Osteoblast (primary cell): ENCODE measurements at regions not wholly inside any gene's neighbourhood (a gene's known extent, or its start where the extent isn't known, plus 50 kb on each side); places are given as distances from the start of the nearest gene placed in this dataset.

Experiments used
- DNase-seq: peaks from one replicate; pipeline ENCODE4 v3.0.0; 2011; ENCODE audit warnings: low spot score, mixed read lengths; ENCODE audit not compliant: insufficient read length; ENCODE audit errors: missing footprints
- H2AFZ ChIP-seq: 2 replicates; pipeline ENCODE4 v1.6.0; 2011; ENCODE audit warnings: mild to moderate bottlenecking, low read length
- H3K27ac ChIP-seq: 2 replicates; pipeline ENCODE4 v1.5.1; 2011; ENCODE audit warnings: mild to moderate bottlenecking, low read depth, low read length, moderate library complexity
- H3K27me3 ChIP-seq: 2 replicates; pipeline ENCODE4 v1.6.0; 2012; ENCODE audit warnings: mild to moderate bottlenecking, control low read depth, inconsistent platforms, low read length, moderate library complexity; ENCODE audit not compliant: insufficient read depth
- H3K36me3 ChIP-seq: 2 replicates; pipeline ENCODE4 v1.5.1; 2011; ENCODE audit warnings: mild to moderate bottlenecking, low read length, control low read depth, moderate library complexity; ENCODE audit not compliant: insufficient read depth
- H3K4me1 ChIP-seq: 2 replicates; pipeline ENCODE4 v1.5.1; 2011; ENCODE audit warnings: mild to moderate bottlenecking, low read length, control low read depth, moderate library complexity; ENCODE audit not compliant: insufficient read depth
- H3K4me2 ChIP-seq: 2 replicates; pipeline ENCODE4 v1.6.0; 2011; ENCODE audit warnings: mild to moderate bottlenecking, low read length; ENCODE audit not compliant: insufficient read depth
- H3K4me3 ChIP-seq: fragments of 200-600 bp; sonication (generic); 3 replicates; pipeline ENCODE4 v1.5.1; 2012; ENCODE audit warnings: mild to moderate bottlenecking, low read length, inconsistent platforms; ENCODE audit not compliant: insufficient read depth
- H3K79me2 ChIP-seq: 2 replicates; pipeline ENCODE4 v1.6.0; 2012; ENCODE audit warnings: mild to moderate bottlenecking, low read length, control low read depth, inconsistent platforms; ENCODE audit not compliant: insufficient read depth
- H3K9me3 ChIP-seq: 2 replicates; pipeline ENCODE4 v1.5.1; 2011; ENCODE audit warnings: low read depth, low read length, control low read depth
- H4K20me1 ChIP-seq: 2 replicates; pipeline ENCODE4 v1.6.0; 2012; ENCODE audit warnings: mild to moderate bottlenecking, low read length, control low read depth; ENCODE audit not compliant: insufficient read depth
- TF ChIP-seq, protein P1 (sequence below): IDR thresholded peaks from 2 replicates; pipeline ENCODE4 v1.5.1; 2011; ENCODE audit warnings: mild to moderate bottlenecking, low read depth, low read length, moderate library complexity; ENCODE audit errors: extremely low read depth

DNA sequence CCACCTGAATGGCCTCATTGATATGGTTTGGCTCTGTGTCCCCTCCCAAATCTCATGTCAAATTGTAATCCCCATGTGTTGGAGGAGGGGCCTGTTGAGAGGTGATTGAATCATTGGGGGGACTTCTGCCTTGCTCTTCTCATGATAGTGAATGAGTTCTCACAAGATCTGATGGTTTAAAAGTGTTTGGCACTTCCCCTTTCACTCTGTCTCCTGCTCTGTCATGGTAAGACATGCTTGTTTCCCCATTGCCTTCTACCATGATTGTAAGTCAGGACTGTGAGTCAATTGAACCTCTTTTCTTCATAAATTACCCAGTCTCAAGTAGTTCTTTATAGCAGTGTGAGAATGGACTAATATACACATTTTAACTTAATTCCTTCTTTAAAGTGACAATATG lies 146.8 kb upstream of the KCNJ3 start:
- Histone ChIP-seq H3K36me3 (no peaks in the 10 kb centered on the region), H3K79me2 (no peaks in the 10 kb centered on the region), H3K9me3 (no peaks in the 10 kb centered on the region), H3K4me3 (no peak overlapping the region), H3K27me3 (no peaks in the 10 kb centered on the region), H4K20me1 (no peaks in the 10 kb centered on the region), H3K27ac (no peak overlapping the region), H3K4me1 (no peaks in the 10 kb centered on the region), H3K4me2 (no peak overlapping the region), H2AFZ (no peak overlapping the region)
- TF ChIP-seq, protein P1, sequence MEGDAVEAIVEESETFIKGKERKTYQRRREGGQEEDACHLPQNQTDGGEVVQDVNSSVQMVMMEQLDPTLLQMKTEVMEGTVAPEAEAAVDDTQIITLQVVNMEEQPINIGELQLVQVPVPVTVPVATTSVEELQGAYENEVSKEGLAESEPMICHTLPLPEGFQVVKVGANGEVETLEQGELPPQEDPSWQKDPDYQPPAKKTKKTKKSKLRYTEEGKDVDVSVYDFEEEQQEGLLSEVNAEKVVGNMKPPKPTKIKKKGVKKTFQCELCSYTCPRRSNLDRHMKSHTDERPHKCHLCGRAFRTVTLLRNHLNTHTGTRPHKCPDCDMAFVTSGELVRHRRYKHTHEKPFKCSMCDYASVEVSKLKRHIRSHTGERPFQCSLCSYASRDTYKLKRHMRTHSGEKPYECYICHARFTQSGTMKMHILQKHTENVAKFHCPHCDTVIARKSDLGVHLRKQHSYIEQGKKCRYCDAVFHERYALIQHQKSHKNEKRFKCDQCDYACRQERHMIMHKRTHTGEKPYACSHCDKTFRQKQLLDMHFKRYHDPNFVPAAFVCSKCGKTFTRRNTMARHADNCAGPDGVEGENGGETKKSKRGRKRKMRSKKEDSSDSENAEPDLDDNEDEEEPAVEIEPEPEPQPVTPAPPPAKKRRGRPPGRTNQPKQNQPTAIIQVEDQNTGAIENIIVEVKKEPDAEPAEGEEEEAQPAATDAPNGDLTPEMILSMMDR, result no peak
- no peak for DNase-seq

- Histone ChIP-seq H4K20me1 (no peaks in the 10 kb centered on the region), H3K27me3 (no peaks in the 10 kb centered on the region), H3K4me2 (no peak overlapping the region), H3K4me3 (no peak overlapping the region), H3K9me3 (no peaks in the 10 kb centered on the region), H3K79me2 (no peaks in the 10 kb centered on the region), H3K27ac (no peak overlapping the region), H3K4me1 (no peaks in the 10 kb centered on the region), H2AFZ (no peak overlapping the region), H3K36me3 (no peaks in the 10 kb centered on the region)
- TF ChIP-seq, protein P1, result no peak
- no peak for DNase-seq
These were observed 144.4 kb upstream of the KCNJ3 start for GRCh38 chr2:154554046-154554445.

GRCh38 chr2:154555710-154556109 lies 142.8 kb upstream of the KCNJ3 start:
- Histone ChIP-seq H3K27ac (no peak overlapping the region), H3K36me3 (no peaks in the 10 kb centered on the region), H4K20me1 (no peaks in the 10 kb centered on the region), H3K27me3 (no peaks in the 10 kb centered on the region), H2AFZ (no peak overlapping the region), H3K4me1 (no peaks in the 10 kb centered on the region), H3K4me3 (no peak overlapping the region), H3K9me3 (peaks cover 3% of the 10 kb centered on the region), H3K4me2 (no peak overlapping the region), H3K79me2 (no peaks in the 10 kb centered on the region)
- TF ChIP-seq, protein P1, result no peak
- DNase-seq, result no peak

GRCh38 chr2:154556146-154556545 lies 142.3 kb upstream of the KCNJ3 start:
- Histone ChIP-seq H3K79me2 (no peaks in the 10 kb centered on the region), H3K4me2 (no peak overlapping the region), H3K4me1 (no peaks in the 10 kb centered on the region), H3K9me3 (peaks cover 3% of the 10 kb centered on the region), H3K4me3 (no peak overlapping the region), H4K20me1 (no peaks in the 10 kb centered on the region), H3K36me3 (no peaks in the 10 kb centered on the region), H3K27me3 (no peaks in the 10 kb centered on the region), H2AFZ (no peak overlapping the region), H3K27ac (no peak overlapping the region)
- TF ChIP-seq, protein P1, result no peak
- no peak for DNase-seq
